ENCODE measurements at regions not wholly inside any gene's neighbourhood (a gene's known extent, or its start where the extent isn't known, plus 50 kb on each side); places are given as distances from the start of the nearest gene placed in this dataset.

- Histone ChIP-seq H3K4me1 (ENCODE audit: control extremely low read depth in 1 of 4, control insufficient read depth in 4 of 4, insufficient read depth in 4 of 4, low read length in 3 of 4) (no peaks in the 10 kb centered on the region), H3K9me3 (ENCODE audit: control extremely low read depth in 1 of 5, control insufficient read depth in 4 of 5, insufficient read depth in 2 of 5, low read depth in 1 of 5, low read length in 4 of 5) (peaks cover 0 to 2% (median 0%) of the 10 kb centered on the region in 5 experiments), H3K27ac (ENCODE audit: insufficient read depth in 1 of 2, low read depth in 1 of 2, low read length in 2 of 2, poor library complexity in 1 of 2, severe bottlenecking in 2 of 2) (no peak overlapping the region), H3K4me3 (ENCODE audit: control insufficient read depth in 1 of 7, extremely low read depth in 1 of 7, insufficient read depth in 4 of 7, low read depth in 2 of 7, low read length in 6 of 7) (no peak overlapping the region), H3K27me3 (replicated peaks in 2 of 5; ENCODE audit: control insufficient read depth in 4 of 5, insufficient read depth in 5 of 5, low read length in 4 of 5) (peaks cover 0 to 21% (median 8%) of the 10 kb centered on the region in 5 experiments), H3K36me3 (ENCODE audit: control insufficient read depth in 4 of 4, insufficient read depth in 4 of 4, low read length in 3 of 4) (no peaks in the 10 kb centered on the region)
- no CpG with 5 or more reads among the region's 1 CpG for WGBS (ENCODE audit: insufficient coverage)
- POLR2A ChIA-PET = no interaction called here
- CTCF ChIA-PET = interaction anchor here (0.6 to 1.0 kb wide), 3 partner anchors 10 to 90 kb away, joined by 3 read pairs; no protein-coding TSS in a partner anchor
- DNase-seq = no peak
Measured at GRCh38 chr7:94099679-94100078, 95.5 kb upstream of the BET1 start.

DNA sequence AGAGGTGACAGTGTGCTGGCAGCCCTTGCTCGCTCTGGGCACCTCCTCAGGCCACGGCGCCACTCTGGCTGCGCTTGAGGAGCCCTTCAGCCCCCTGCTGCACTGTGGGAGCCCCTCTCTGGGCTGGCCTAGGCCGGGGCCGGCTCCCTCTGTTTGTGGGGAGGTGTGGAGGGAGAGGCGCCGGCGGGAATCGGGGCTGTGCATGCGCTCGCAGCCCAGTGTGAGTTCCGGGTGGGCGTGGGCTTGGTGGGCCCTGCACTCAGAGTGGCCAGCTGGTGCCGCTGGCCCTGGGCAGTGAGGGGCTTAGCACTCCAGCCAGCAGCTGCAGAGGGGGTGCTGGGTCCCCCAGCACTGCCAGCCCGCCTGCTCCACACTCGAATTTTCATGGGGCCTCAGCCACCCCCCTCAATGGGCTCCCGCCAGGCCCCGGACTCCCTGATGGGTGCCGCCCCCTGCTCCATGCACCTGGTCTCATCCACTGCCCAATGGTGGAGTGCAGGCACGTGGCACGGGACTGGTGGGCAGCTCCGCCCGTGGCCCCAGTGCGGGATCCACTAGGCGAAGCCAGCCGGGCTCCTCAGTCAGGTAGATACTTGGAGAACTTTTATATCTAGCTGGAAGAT lies 96.7 kb upstream of the BET1 start:
- Histone ChIP-seq H3K27me3 (replicated peaks in 2 of 5; ENCODE audit: control insufficient read depth in 4 of 5, insufficient read depth in 5 of 5, low read length in 4 of 5) (peaks cover 0 to 15% (median 5%) of the 10 kb centered on the region in 5 experiments), H3K4me1 (ENCODE audit: control extremely low read depth in 1 of 4, control insufficient read depth in 4 of 4, insufficient read depth in 4 of 4, low read length in 3 of 4) (no peaks in the 10 kb centered on the region), H3K9me3 (ENCODE audit: control extremely low read depth in 1 of 5, control insufficient read depth in 4 of 5, insufficient read depth in 2 of 5, low read depth in 1 of 5, low read length in 4 of 5) (peaks cover 0 to 2% (median 0%) of the 10 kb centered on the region in 5 experiments), H3K4me3 (ENCODE audit: control insufficient read depth in 1 of 7, extremely low read depth in 1 of 7, insufficient read depth in 4 of 7, low read depth in 2 of 7, low read length in 6 of 7) (no peak overlapping the region), H3K36me3 (ENCODE audit: control insufficient read depth in 4 of 4, insufficient read depth in 4 of 4, low read length in 3 of 4) (no peaks in the 10 kb centered on the region), H3K27ac (ENCODE audit: insufficient read depth in 1 of 2, low read depth in 1 of 2, low read length in 2 of 2, poor library complexity in 1 of 2, severe bottlenecking in 2 of 2) (no peak overlapping the region)
- ChIA-PET POLR2A (no interaction called here), CTCF (interaction anchor here (0.6 kb wide), 1 partner anchor 1696 kb away, joined by 3 read pairs; no protein-coding TSS in a partner anchor)
- DNase-seq = no peak
- 97% methylated on average over 24 of the region's 27 CpGs for WGBS (ENCODE audit: insufficient coverage)

DNA sequence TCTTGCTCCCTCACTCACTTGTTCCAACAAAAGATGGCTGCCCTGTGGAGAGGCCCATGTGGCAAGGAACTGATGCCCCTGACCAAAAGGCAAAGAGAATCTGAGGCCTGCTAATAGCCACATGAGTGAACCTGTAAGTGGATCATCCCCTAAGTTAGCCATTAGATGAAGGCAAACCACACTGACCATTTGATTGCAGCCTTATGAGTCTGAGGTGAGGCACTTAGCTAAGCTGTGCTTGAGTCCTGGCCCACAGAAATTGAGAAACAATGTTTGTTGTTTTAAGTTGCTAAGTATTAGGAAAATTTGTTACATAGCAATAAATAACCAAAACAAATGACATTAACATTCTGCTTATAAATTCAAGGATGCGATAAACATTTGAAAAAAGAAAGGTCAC lies 100.1 kb upstream of the BET1 start:
- Histone ChIP-seq H3K4me3 (ENCODE audit: control insufficient read depth in 1 of 7, extremely low read depth in 1 of 7, insufficient read depth in 4 of 7, low read depth in 2 of 7, low read length in 6 of 7) (no peak overlapping the region), H3K27ac (ENCODE audit: insufficient read depth in 1 of 2, low read depth in 1 of 2, low read length in 2 of 2, poor library complexity in 1 of 2, severe bottlenecking in 2 of 2) (no peak overlapping the region), H3K27me3 (replicated peaks in 2 of 5; ENCODE audit: control insufficient read depth in 4 of 5, insufficient read depth in 5 of 5, low read length in 4 of 5) (peaks cover 0 to 3% (median 0%) of the 10 kb centered on the region in 5 experiments), H3K36me3 (ENCODE audit: control insufficient read depth in 4 of 4, insufficient read depth in 4 of 4, low read length in 3 of 4) (no peaks in the 10 kb centered on the region), H3K9me3 (ENCODE audit: control extremely low read depth in 1 of 5, control insufficient read depth in 4 of 5, insufficient read depth in 2 of 5, low read depth in 1 of 5, low read length in 4 of 5) (peaks cover 0 to 2% (median 0%) of the 10 kb centered on the region in 5 experiments), H3K4me1 (ENCODE audit: control extremely low read depth in 1 of 4, control insufficient read depth in 4 of 4, insufficient read depth in 4 of 4, low read length in 3 of 4) (no peaks in the 10 kb centered on the region)
- ChIA-PET CTCF (interaction anchor here (0.6 kb wide), 1 partner anchor 21 kb away, joined by 3 read pairs; no protein-coding TSS in a partner anchor), POLR2A (no interaction called here)
- no peak for DNase-seq
- WGBS (ENCODE audit: insufficient coverage) = no CpG with 5 or more reads among the region's 1 CpG

- POLR2A ChIA-PET = no interaction called here
- no peak for DNase-seq
- Histone ChIP-seq H3K36me3 (ENCODE audit: control insufficient read depth in 4 of 4, insufficient read depth in 4 of 4, low read length in 3 of 4) (no peaks in the 10 kb centered on the region), H3K9me3 (ENCODE audit: control extremely low read depth in 1 of 5, control insufficient read depth in 4 of 5, insufficient read depth in 2 of 5, low read depth in 1 of 5, low read length in 4 of 5) (no peaks in the 10 kb centered on the region), H3K27me3 (replicated peaks in 2 of 5; ENCODE audit: control insufficient read depth in 4 of 5, insufficient read depth in 5 of 5, low read length in 4 of 5) (peaks cover 0 to 3% (median 0%) of the 10 kb centered on the region in 5 experiments), H3K4me3 (ENCODE audit: control insufficient read depth in 1 of 7, extremely low read depth in 1 of 7, insufficient read depth in 4 of 7, low read depth in 2 of 7, low read length in 6 of 7) (no peak overlapping the region), H3K27ac (ENCODE audit: insufficient read depth in 1 of 2, low read depth in 1 of 2, low read length in 2 of 2, poor library complexity in 1 of 2, severe bottlenecking in 2 of 2) (no peak overlapping the region), H3K4me1 (ENCODE audit: control extremely low read depth in 1 of 4, control insufficient read depth in 4 of 4, insufficient read depth in 4 of 4, low read length in 3 of 4) (no peaks in the 10 kb centered on the region)
- CTCF ChIA-PET = no interaction called here
- WGBS (ENCODE audit: insufficient coverage) = 100% methylated on average over 5 of the region's 5 CpGs
Measured at GRCh38 chr7:94109556-94109955, 105.4 kb upstream of the BET1 start.

DNA sequence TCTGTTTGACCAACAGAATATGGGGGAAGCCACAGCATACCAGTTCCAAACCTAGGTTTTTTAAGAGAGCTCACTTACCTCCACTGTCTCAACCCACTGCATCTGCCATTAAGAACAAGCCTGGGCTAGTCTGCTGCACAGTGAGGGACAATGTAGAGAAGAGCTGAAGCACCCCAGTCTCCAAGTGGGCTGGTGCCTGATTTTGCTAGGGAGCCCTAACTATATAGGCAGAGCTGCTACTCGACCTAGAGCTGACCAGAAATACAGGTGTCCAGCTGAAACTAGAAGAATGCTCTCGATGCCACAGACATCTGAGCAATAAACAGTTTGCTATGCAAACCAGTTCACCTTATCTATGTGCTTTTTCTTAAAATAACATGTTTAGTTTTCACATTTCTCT lies 106.9 kb upstream of the BET1 start:
- ChIA-PET POLR2A (no interaction called here), CTCF (no interaction called here)
- WGBS (ENCODE audit: insufficient coverage) = 100% methylated on average over 2 of the region's 2 CpGs
- DNase-seq = no peak
- Histone ChIP-seq H3K4me1 (ENCODE audit: control extremely low read depth in 1 of 4, control insufficient read depth in 4 of 4, insufficient read depth in 4 of 4, low read length in 3 of 4) (no peaks in the 10 kb centered on the region), H3K9me3 (ENCODE audit: control extremely low read depth in 1 of 5, control insufficient read depth in 4 of 5, insufficient read depth in 2 of 5, low read depth in 1 of 5, low read length in 4 of 5) (no peaks in the 10 kb centered on the region), H3K27me3 (replicated peaks in 2 of 5; ENCODE audit: control insufficient read depth in 4 of 5, insufficient read depth in 5 of 5, low read length in 4 of 5) (peaks cover 0 to 3% (median 0%) of the 10 kb centered on the region in 5 experiments), H3K36me3 (ENCODE audit: control insufficient read depth in 4 of 4, insufficient read depth in 4 of 4, low read length in 3 of 4) (no peaks in the 10 kb centered on the region), H3K27ac (ENCODE audit: insufficient read depth in 1 of 2, low read depth in 1 of 2, low read length in 2 of 2, poor library complexity in 1 of 2, severe bottlenecking in 2 of 2) (no peak overlapping the region), H3K4me3 (ENCODE audit: control insufficient read depth in 1 of 7, extremely low read depth in 1 of 7, insufficient read depth in 4 of 7, low read depth in 2 of 7, low read length in 6 of 7) (no peak overlapping the region)

DNA sequence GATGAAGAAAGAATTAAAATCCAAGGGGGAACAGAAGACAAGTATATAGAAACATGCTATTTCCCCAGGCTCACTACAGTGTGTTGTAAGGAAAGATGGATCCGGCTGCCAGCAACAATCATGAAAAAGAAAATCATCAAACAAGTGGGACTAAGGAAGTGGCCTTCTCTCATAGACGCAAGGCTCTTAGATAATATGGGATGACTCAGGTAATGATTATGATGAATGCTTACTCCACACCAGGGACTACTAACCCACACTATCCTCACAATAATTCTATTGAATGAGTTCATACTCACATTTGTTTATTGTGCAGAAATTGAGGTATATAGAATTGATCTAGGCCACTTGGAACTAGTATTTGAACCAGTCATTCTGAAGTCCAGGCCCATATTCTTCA lies 111.2 kb upstream of the BET1 start:
- Histone ChIP-seq H3K27me3 (replicated peaks in 2 of 5; ENCODE audit: control insufficient read depth in 4 of 5, insufficient read depth in 5 of 5, low read length in 4 of 5) (peaks cover 0 to 3% (median 0%) of the 10 kb centered on the region in 5 experiments), H3K9me3 (ENCODE audit: control extremely low read depth in 1 of 5, control insufficient read depth in 4 of 5, insufficient read depth in 2 of 5, low read depth in 1 of 5, low read length in 4 of 5) (no peaks in the 10 kb centered on the region), H3K4me1 (ENCODE audit: control extremely low read depth in 1 of 4, control insufficient read depth in 4 of 4, insufficient read depth in 4 of 4, low read length in 3 of 4) (no peaks in the 10 kb centered on the region), H3K4me3 (ENCODE audit: control insufficient read depth in 1 of 7, extremely low read depth in 1 of 7, insufficient read depth in 4 of 7, low read depth in 2 of 7, low read length in 6 of 7) (no peak overlapping the region), H3K27ac (ENCODE audit: insufficient read depth in 1 of 2, low read depth in 1 of 2, low read length in 2 of 2, poor library complexity in 1 of 2, severe bottlenecking in 2 of 2) (no peak overlapping the region), H3K36me3 (ENCODE audit: control insufficient read depth in 4 of 4, insufficient read depth in 4 of 4, low read length in 3 of 4) (no peaks in the 10 kb centered on the region)
- 100% methylated on average over 1 of the region's 2 CpGs for WGBS (ENCODE audit: insufficient coverage)
- DNase-seq = no peak
- ChIA-PET POLR2A (no interaction called here), CTCF (interaction anchor here (1.4 kb wide), 1 partner anchor 13 kb away, joined by 4 read pairs; no protein-coding TSS in a partner anchor)

- no peaks in the 10 kb centered on the region for H3K36me3 ChIP-seq (ENCODE audit: control insufficient read depth in 4 of 4, insufficient read depth in 4 of 4, low read length in 3 of 4)
- H3K27me3 ChIP-seq (replicated peaks in 2 of 5; ENCODE audit: control insufficient read depth in 4 of 5, insufficient read depth in 5 of 5, low read length in 4 of 5) = peaks cover 0 to 15% (median 5%) of the 10 kb centered on the region in 5 experiments
- POLR2A ChIA-PET = no interaction called here
- H3K27ac ChIP-seq (ENCODE audit: insufficient read depth in 1 of 2, low read depth in 1 of 2, low read length in 2 of 2, poor library complexity in 1 of 2, severe bottlenecking in 2 of 2) = no peak overlapping the region
- H3K4me3 ChIP-seq (ENCODE audit: control insufficient read depth in 1 of 7, extremely low read depth in 1 of 7, insufficient read depth in 4 of 7, low read depth in 2 of 7, low read length in 6 of 7) = no peak overlapping the region
- no peak for DNase-seq
- CTCF ChIA-PET = no interaction called here
- WGBS (ENCODE audit: insufficient coverage) = no CpG with 5 or more reads among the region's 1 CpG
- H3K9me3 ChIP-seq (ENCODE audit: control extremely low read depth in 1 of 5, control insufficient read depth in 4 of 5, insufficient read depth in 2 of 5, low read depth in 1 of 5, low read length in 4 of 5) = no peaks in the 10 kb centered on the region
- no peaks in the 10 kb centered on the region for H3K4me1 ChIP-seq (ENCODE audit: control extremely low read depth in 1 of 4, control insufficient read depth in 4 of 4, insufficient read depth in 4 of 4, low read length in 3 of 4)
Measured at GRCh38 chr7:94123136-94123535, 119.0 kb upstream of the BET1 start.

Measured in common myeloid progenitor, CD34-positive (primary cell).